ENCODE measurements at regions not wholly inside any gene's neighbourhood (a gene's known extent, or its start where the extent isn't known, plus 50 kb on each side); places are given as distances from the start of the nearest gene placed in this dataset.

GRCh38 chr13:107075576-107075975 lies 507.6 kb upstream of the ARGLU1 start:
- intact Hi-C loops (cut with micrococcal nuclease): no loop called here
- no TSS peak for BruUV-seq (replicated peaks)

More at GRCh38 chr13:107075576-107075975, 507.6 kb upstream of the ARGLU1 start:
- Histone ChIP-seq H3K4me1 (ENCODE audit: control insufficient read depth, extremely low read depth, insufficient read depth, low read length) (no peaks in the 10 kb centered on the region), H3K4me2 (ENCODE audit: insufficient read depth, low read length) (no peak overlapping the region), H3K9me1 (replicated peaks; ENCODE audit: control insufficient read depth, extremely low read depth, insufficient read depth, low read length) (no peaks in the 10 kb centered on the region), H3K79me2 (ENCODE audit: control insufficient read depth, insufficient read depth, low read length) (no peaks in the 10 kb centered on the region), H3K27ac (ENCODE audit: insufficient read depth, low read depth, low read length) (no peak overlapping the region), H3K4me3 (replicated peaks in 1 of 3; ENCODE audit: insufficient read depth in 1 of 3, low read depth in 1 of 3, low read length in 3 of 3) (no peak overlapping the region), H4K20me1 (replicated peaks; ENCODE audit: control insufficient read depth, extremely low read depth, insufficient read depth, low read length) (no peaks in the 10 kb centered on the region), H3K9ac (replicated peaks; ENCODE audit: extremely low read depth, insufficient read depth, low read length) (no peak overlapping the region), H3K9me3 (replicated peaks; ENCODE audit: control insufficient read depth, insufficient read depth, low read length) (no peaks in the 10 kb centered on the region), H3K27me3 (ENCODE audit: control insufficient read depth in 2 of 2, insufficient read depth in 2 of 2, low read length in 2 of 2) (no peaks in the 10 kb centered on the region), H3K36me3 (ENCODE audit: control insufficient read depth in 2 of 2, extremely low read depth in 1 of 2, insufficient read depth in 2 of 2, low read length in 2 of 2) (no peaks in the 10 kb centered on the region), H2AFZ (ENCODE audit: low read depth, low read length) (no peak overlapping the region)
- FAIRE-seq (no peak), DNase-seq (ENCODE audit: low read depth, low spot score) (no peak)
- ChIA-PET POLR2A (interaction anchor here (0.7 kb wide), 1 partner anchor 419 kb away, joined by 3 read pairs; no protein-coding TSS in a partner anchor), CTCF (no interaction called here)
- dilution Hi-C loops (cut with MboI; ENCODE audit: extremely low pct_ligation_motif_present, low sequenced_read_pairs): no loop called here
- TF ChIP-seq FOS (IDR thresholded peaks at IDR 0.05; ENCODE audit: borderline replicate concordance, insufficient read depth, low read length) (no peak), POLR2A (IDR thresholded peaks at IDR 0.05; ENCODE audit: low read depth, low read length) (no peak), CTCF (IDR thresholded peaks at IDR 0.05; ENCODE audit: extremely low read depth in 1 of 2, insufficient read depth in 1 of 2, low read depth in 1 of 2, low read length in 2 of 2) (no peak), POLR2AphosphoS5 (IDR thresholded peaks at IDR 0.05; ENCODE audit: insufficient read depth, low read depth, low read length) (no peak), MAX (IDR thresholded peaks at IDR 0.05; ENCODE audit: insufficient read depth, insufficient read length) (no peak), JUN (IDR thresholded peaks at IDR 0.05; ENCODE audit: borderline replicate concordance, insufficient read depth, insufficient read length, low read depth) (no peak), MYC (IDR thresholded peaks at IDR 0.05; ENCODE audit: low read depth, low read length) (no peak), EZH2 (IDR thresholded peaks at IDR 0.05; ENCODE audit: borderline replicate concordance, low read depth, low read length, severe bottlenecking) (no peak), GATA2 (IDR thresholded peaks at IDR 0.05; ENCODE audit: insufficient read depth, insufficient read length, low read depth, low read length) (no peak)
